SK-N-SH (cell line): ENCODE measurements at regions not wholly inside any gene's neighbourhood (a gene's known extent, or its start where the extent isn't known, plus 50 kb on each side); places are given as distances from the start of the nearest gene placed in this dataset.

Source experiments
- CTCF ChIA-PET: fragments of 300-600, 350-600 bp; formaldehyde crosslinking; extraction: SDS; loops from one replicate; lab custom pipeline; 2021; lab: Yijun Ruan, JAX
- POLR2A ChIA-PET: fragments of 350-600 bp; sonication (Branson Sonifier 250); formaldehyde crosslinking; extraction: SDS; loops from one replicate; lab custom pipeline; 2020; ENCODE audit warnings: antibody characterized with exemption, inconsistent platforms; lab: Yijun Ruan, JAX
- DNase-seq: peaks from one replicate; pipeline ENCODE4 v3.0.0; 2012
- H2AFZ ChIP-seq: fragments of 200-600 bp; sonication (generic); 2 replicates; pipeline ENCODE4 v1.8.1; 2016; ENCODE audit warnings: antibody characterized with exemption, mild to moderate bottlenecking, low read depth
- H3F3A ChIP-seq: fragments of 200-600 bp; sonication (generic); replicated peaks from 2 replicates; pipeline ENCODE3; 2016; ENCODE audit warnings: antibody characterized with exemption, mild to moderate bottlenecking; ENCODE audit not compliant: insufficient read depth
- H3K27ac ChIP-seq, 2 experiments: fragments of 200-500 bp in 1 of 2; fragments of 200-600 bp in 1 of 2; sonication (Bioruptor generic) in 1 of 2; sonication (generic), shearing (Covaris generic) in 1 of 2; 2 replicates each; pipeline versions ENCODE4 v1.5.1 to v1.6.1; 2014 to 2016; ENCODE audit warnings: low read depth in 2 of 2, inconsistent platforms in 1 of 2, low read length in 1 of 2, mild to moderate bottlenecking in 1 of 2, mixed read lengths in 1 of 2
- H3K27me3 ChIP-seq: fragments of 200-600 bp; sonication (generic), shearing (Covaris generic); 2 replicates; pipeline ENCODE4 v1.6.1; 2016; ENCODE audit warnings: mixed run types; ENCODE audit not compliant: insufficient read depth
- H3K36me3 ChIP-seq, 2 experiments: fragments of 200-500 bp in 1 of 2; fragments of 200-600 bp in 1 of 2; sonication (Bioruptor generic) in 1 of 2; sonication (generic) in 1 of 2; replicated peaks in 1 of 2; 2 replicates each; pipeline versions ENCODE3 to v1.5.1; 2014 to 2016; ENCODE audit warnings: low read length in 1 of 2, mild to moderate bottlenecking in 1 of 2; ENCODE audit not compliant: insufficient read depth in 2 of 2, control insufficient read depth in 1 of 2
- H3K4me1 ChIP-seq, 2 experiments: fragments of 200-500 bp in 1 of 2; fragments of 200-600 bp in 1 of 2; sonication (Bioruptor generic) in 1 of 2; sonication (generic), shearing (Covaris generic) in 1 of 2; 2 replicates each; pipeline versions ENCODE4 v1.5.1 to v1.6.1; 2014 to 2016; ENCODE audit warnings: low read depth in 1 of 2, low read length in 1 of 2, mixed run types in 1 of 2; ENCODE audit not compliant: insufficient read depth in 2 of 2, control insufficient read depth in 1 of 2
- H3K4me2 ChIP-seq: fragments of 200-600 bp; sonication (generic), shearing (Covaris generic); 2 replicates; pipeline ENCODE4 v1.6.1; 2017; ENCODE audit warnings: mixed run types
- H3K4me3 ChIP-seq, 2 experiments: fragments of 200-500 bp in 1 of 2; fragments of 200-600 bp in 1 of 2; sonication (Bioruptor generic) in 1 of 2; sonication (generic), shearing (Covaris generic) in 1 of 2; 2 replicates each; pipeline versions ENCODE4 v1.5.1 to v1.8.1; 2014 to 2016; ENCODE audit warnings: low read depth in 2 of 2, inconsistent platforms in 1 of 2, low read length in 1 of 2, mild to moderate bottlenecking in 1 of 2, mixed read lengths in 1 of 2, moderate library complexity in 1 of 2
- H3K79me2 ChIP-seq: fragments of 200-600 bp; sonication (generic); 2 replicates; pipeline ENCODE4 v1.8.1; 2017; ENCODE audit warnings: mild to moderate bottlenecking; ENCODE audit not compliant: insufficient read depth
- H3K9ac ChIP-seq: fragments of 200-600 bp; sonication (generic); 2 replicates; pipeline ENCODE4 v1.6.1; 2017; ENCODE audit warnings: mixed run types
- H3K9me2 ChIP-seq: fragments of 200-600 bp; sonication (generic); 2 replicates; pipeline ENCODE4 v1.6.1; 2017; ENCODE audit warnings: mixed run types
- H3K9me3 ChIP-seq: fragments of 200-600 bp; sonication (generic); 2 replicates; pipeline ENCODE4 v1.6.1; 2017; ENCODE audit warnings: mixed run types, mild to moderate bottlenecking, moderate library complexity
- H4K20me1 ChIP-seq: fragments of 200-600 bp; sonication (generic); 2 replicates; pipeline ENCODE4 v1.6.1; 2017; ENCODE audit warnings: mild to moderate bottlenecking, mixed run types; ENCODE audit not compliant: insufficient read depth
- CHD2 ChIP-seq: fragments of 150-350 bp; IDR thresholded peaks from 2 replicates; pipeline ENCODE4 v1.6.1; 2018; ENCODE audit warnings: low read length; ENCODE audit not compliant: partially characterized antibody
- ELF1 ChIP-seq: IDR thresholded peaks from 2 replicates; pipeline ENCODE4 v1.4.0; 2012
- EZH2phosphoT487 ChIP-seq: fragments of 200-600 bp; sonication (generic); IDR thresholded peaks from 2 replicates; pipeline ENCODE4 v1.6.1; 2017; ENCODE audit warnings: low read depth, mixed run types, mild to moderate bottlenecking, antibody characterized with exemption, moderate library complexity, borderline replicate concordance
- FOXJ3 ChIP-seq: sonication (generic); formaldehyde crosslinking; IDR thresholded peaks from 2 replicates; pipeline ENCODE4 v1.5.1; 2020; ENCODE audit warnings: mild to moderate bottlenecking, missing genetic modification reagents
- FOXM1 ChIP-seq: IDR thresholded peaks from 2 replicates; pipeline ENCODE4 v1.4.0; 2012; ENCODE audit warnings: low read depth, mild to moderate bottlenecking
- GATA2 ChIP-seq: sonication (generic); formaldehyde crosslinking; IDR thresholded peaks from 2 replicates; pipeline ENCODE4 v1.5.0; 2020; ENCODE audit warnings: mild to moderate bottlenecking, missing genetic modification reagents
- MAX ChIP-seq: IDR thresholded peaks from 2 replicates; pipeline ENCODE4 v1.4.0; 2012; ENCODE audit warnings: low read depth
- MEF2A ChIP-seq: IDR thresholded peaks from 2 replicates; pipeline ENCODE4 v1.4.0; 2012; ENCODE audit warnings: low read depth, borderline replicate concordance
- MXI1 ChIP-seq: IDR thresholded peaks from 2 replicates; pipeline ENCODE4 v1.6.1; 2012; ENCODE audit warnings: mild to moderate bottlenecking, low read depth, low read length, improper control_type of control experiment
- PBX3 ChIP-seq: IDR thresholded peaks from 2 replicates; pipeline ENCODE4; 2012
- RCOR1 ChIP-seq: fragments of 150-350 bp; IDR thresholded peaks from 2 replicates; pipeline ENCODE4 v1.6.1; 2017; ENCODE audit warnings: antibody characterized with exemption, low read length
- RFX5 ChIP-seq: IDR thresholded peaks from 2 replicates; pipeline ENCODE4 v1.6.1; 2012; ENCODE audit warnings: mild to moderate bottlenecking, improper control_type of control experiment, low read length
- TEAD4 ChIP-seq: IDR thresholded peaks from 2 replicates; pipeline ENCODE4 v1.4.0; 2012; ENCODE audit warnings: mild to moderate bottlenecking, borderline replicate concordance; ENCODE audit not compliant: insufficient read depth
- USF2 ChIP-seq: fragments of 150-350 bp; IDR thresholded peaks from 2 replicates; pipeline ENCODE4 v1.6.1; 2017; ENCODE audit warnings: antibody characterized with exemption, low read length, low read depth, borderline replicate concordance
- ZBTB33 ChIP-seq: IDR thresholded peaks from 2 replicates; pipeline ENCODE4 v1.4.0; 2012; ENCODE audit warnings: low read depth, borderline replicate concordance
- WGBS: methylation state at CpG from one replicate; pipeline ENCODE4 v1.1.6; 2017; ENCODE audit warnings: low lambda C conversion rate; 5-methylcytosine and 5-hydroxymethylcytosine counted together

GRCh38 chr6:155561966-155562364 is 106.3 kb upstream of the NOX3 start:
- CTCF ChIA-PET, result interaction anchor here (1.1 kb wide), 1 partner anchor 9 kb away, joined by 3 read pairs; no protein-coding TSS in a partner anchor

More at GRCh38 chr6:155561966-155562364, 106.3 kb upstream of the NOX3 start:
- Histone ChIP-seq H3K9me2 (no peaks in the 10 kb centered on the region), H3K4me2 (no peak overlapping the region), H3F3A (no peaks in the 10 kb centered on the region), H4K20me1 (no peaks in the 10 kb centered on the region), H3K4me3 (no peak overlapping the region), H3K36me3 (no peaks in the 10 kb centered on the region), H3K79me2 (no peaks in the 10 kb centered on the region), H3K27ac (no peak overlapping the region), H3K9me3 (no peaks in the 10 kb centered on the region; the same call in 1 of the 2 replicates), H3K4me1 (no peaks in the 10 kb centered on the region), H3K27me3 (no peaks in the 10 kb centered on the region), H2AFZ (no peak overlapping the region), H3K9ac (no peak overlapping the region)
- no peak for DNase-seq
- POLR2A ChIA-PET, result no interaction called here
- WGBS, result 79% methylated on average over 4 of the region's 4 CpGs
- TF ChIP-seq EZH2phosphoT487 (no peak), PBX3 (no peak), CHD2 (no peak), FOXJ3 (no peak), RFX5 (no peak), MAX (no peak), MXI1 (no peak), TEAD4 (no peak), MEF2A (no peak), USF2 (no peak), GATA2 (no peak), RCOR1 (no peak), ELF1 (no peak), FOXM1 (no peak), ZBTB33 (no peak)
